ENCODE measurements at regions not wholly inside any gene's neighbourhood (a gene's known extent, or its start where the extent isn't known, plus 50 kb on each side); places are given as distances from the start of the nearest gene placed in this dataset.
"Not testable (repeated sequence)": the region's sequence is repeated elsewhere in the genome, so short reads cannot be mapped to it uniquely, and the experiment has no call there.

DNA sequence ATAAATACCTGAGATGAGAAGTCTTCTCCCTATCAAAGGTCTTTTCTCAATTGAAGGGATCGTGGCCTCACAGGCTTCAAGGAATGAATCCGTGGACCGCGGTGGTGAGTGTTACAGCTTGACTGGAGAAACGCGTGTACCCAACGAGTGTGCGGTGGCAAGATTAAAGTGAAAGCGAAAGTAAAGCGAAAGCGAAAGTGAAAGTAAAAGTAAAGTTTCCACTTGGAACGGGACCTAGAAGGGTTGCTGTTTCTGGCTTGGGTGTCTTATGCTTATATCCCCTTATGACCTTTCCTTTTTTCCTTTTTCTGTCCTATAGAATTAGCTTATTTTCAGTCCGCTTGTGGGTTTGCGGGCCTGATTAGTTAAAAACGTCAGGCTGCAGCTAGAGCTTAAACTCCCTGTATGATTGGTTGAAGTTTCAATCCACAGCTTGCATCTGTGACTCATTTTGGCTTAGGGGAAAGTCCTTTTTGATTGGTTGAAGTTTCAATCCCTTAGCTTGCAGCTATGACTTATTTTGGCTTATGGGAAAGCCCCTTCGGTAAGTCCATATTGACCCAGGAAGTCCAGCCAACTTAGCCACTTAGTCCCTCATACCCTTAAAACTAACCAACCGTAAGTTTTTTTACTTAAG is 924.3 kb upstream of the CDH10 start:
- no peak for DNase-seq

DNA sequence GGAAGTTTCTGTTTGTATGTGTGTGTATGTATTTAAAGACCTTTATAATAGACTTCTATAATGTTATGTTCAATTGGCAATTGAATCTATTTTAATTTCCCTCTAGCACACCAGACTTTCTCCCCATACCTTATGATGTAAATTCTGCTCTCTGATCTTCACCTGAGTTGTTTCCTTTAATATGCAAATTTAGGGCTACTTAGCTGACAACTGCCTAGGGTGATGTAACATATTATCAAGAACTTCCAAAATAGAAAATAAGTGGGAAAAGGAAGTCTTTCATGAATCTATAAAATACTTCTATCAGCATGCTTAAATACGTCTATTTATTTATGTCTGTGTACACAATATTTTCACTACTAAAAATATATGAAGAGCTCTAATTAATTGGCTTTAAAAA is 923.5 kb upstream of the CDH10 start:
- DNase-seq, result no peak

DNA sequence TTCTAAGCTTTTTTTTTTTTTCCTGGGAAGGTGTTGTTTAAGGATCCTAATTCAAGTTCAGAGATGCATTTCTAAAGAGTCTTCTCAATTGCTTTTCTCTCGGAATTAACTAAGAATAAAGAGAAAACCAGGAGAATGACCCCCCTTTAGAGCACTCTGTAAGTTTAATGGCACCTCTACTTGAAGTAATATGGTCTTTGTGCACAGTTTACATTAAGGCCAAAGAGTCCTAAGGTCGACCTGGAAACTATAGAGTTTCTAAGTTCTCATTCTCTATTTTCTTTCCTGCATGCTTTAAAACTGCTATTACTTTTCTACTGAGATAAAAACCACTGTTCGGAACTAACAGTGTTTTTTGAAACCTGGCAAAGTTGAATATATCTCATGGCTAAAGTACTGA is 923.1 kb upstream of the CDH10 start:
- DNase-seq, result no peak

DNA sequence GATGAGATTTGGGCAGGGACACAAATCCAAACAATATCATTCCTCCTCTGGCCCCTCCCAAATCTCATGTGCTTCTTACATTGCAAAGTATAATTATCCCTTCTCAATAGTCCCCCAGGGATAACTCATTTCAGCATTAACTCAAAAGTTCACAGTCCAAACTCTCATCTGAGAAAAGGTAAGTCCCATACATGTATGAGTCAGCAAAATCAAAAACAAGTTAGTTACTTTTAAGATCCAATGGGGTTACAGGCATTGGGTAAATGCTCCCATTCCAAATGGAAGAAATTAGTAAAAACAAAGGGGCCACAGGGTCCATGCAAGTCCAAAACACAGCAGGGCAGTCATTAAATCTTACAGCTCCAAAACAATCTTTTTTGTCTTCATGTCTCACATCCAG is 917.9 kb upstream of the CDH10 start:
- no peak for DNase-seq

DNA sequence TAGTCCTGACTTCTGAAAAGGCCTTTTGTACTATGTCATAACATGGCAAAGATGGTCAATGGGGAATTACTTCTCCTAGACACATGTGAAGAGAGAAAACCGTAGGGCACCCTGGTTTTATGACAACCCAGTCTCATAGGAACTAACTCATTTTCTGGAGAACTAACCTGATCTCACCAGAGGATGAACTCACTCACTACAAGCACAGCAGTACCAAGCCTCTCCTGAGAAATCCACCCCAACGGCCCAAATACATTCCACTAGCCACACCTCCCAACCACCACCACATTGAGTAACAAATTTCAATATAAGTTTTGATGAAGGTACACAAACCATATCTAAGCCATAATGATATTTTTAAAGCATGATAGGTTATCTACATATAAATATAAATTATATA is 909.3 kb upstream of the CDH10 start:
- no peak for DNase-seq

DNA sequence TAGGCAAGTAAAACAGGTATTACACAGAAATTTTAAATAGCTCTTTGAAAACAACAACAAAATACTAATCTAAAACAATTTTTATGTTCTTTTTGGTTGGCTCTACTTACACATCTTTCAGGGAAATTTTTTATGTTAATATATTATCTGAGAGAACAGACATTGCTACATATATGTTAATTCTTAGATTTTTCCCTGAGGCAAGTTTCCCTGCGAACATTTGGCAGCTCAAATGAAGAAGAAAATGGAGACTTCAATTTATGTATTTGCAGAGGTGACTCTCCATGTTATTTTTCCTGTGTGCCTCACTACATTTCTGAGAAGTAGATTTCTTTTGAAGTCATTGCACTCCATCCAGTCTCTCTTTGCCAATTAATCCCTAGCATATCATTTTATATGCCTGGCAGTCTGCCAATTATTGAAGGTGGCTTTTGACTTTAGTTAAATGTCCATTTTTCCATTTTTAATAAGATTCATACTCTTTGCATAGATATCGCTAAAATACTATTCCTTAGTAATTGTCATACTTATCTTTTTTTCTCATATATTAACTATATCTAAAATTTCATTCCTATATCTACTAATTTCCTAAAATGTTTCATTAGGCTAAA is 908.2 kb upstream of the CDH10 start:
- DNase-seq, result no peak

DNA sequence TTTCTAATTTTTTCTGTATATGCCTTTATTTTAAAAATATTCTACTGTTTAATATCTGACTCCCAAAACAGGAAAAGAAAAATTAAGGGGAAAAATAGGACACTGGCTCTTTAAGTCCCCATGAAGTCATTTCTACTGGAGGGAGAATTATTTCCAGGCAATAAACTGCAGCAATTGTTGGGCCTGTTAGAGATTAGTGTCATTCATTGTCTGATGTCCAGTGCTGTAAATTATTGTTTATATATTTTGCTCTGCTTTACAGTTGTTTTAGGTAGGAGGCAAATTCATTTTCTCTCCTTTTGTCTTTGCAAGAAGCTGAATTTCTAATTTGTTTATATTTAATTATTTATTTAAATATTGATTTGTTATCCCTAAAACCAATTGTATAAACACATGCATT is 906.0 kb upstream of the CDH10 start:
- no peak for DNase-seq

DNA sequence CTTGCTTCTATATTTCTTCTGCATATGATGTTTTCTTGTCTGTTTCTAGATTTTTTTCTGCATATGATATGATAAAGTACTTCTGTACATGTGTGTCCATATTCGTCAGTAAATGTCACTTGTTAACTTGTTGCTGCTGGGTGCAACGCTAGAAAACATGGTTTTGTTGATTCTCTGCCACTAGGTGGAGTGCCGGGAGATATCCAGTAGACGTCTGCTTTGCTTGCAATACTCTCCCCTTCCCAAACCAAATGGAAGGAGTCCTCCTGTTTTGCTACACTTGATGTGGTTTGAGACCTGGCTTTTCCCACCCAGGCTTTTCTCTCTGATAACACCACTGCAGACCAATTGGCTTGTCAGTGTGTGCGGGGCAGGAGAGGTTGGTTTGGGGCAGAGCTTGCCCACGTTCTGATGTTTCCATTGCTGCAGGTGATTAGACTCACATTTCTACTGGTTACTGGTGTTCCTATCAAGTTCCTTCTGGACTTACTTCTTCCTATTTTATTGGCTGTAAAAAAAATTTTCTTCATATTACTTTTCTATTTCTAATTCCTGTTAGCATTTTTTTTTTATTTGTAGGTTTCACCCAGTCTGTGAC is 900.0 kb upstream of the CDH10 start:
- DNase-seq, result peak; percentile 43

DNA sequence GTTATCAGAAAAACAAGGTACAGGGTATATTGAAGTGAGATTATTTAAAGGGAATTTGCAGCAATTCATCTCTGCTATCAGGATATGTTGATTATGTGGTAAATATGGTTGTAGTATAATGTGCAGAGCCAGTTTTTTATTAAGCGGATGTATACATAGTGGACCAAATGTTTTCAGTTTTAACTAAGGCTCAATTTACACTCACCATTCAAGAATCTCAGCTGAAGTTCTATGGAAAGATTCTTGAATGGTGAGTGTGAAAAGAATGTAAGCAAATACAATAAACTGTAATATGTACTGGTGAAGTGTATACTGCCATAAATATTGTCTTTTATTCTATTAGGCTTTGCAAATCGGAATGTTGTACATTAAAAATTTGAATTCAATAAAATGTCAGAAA is 895.9 kb upstream of the CDH10 start:
- DNase-seq, result no peak

DNA sequence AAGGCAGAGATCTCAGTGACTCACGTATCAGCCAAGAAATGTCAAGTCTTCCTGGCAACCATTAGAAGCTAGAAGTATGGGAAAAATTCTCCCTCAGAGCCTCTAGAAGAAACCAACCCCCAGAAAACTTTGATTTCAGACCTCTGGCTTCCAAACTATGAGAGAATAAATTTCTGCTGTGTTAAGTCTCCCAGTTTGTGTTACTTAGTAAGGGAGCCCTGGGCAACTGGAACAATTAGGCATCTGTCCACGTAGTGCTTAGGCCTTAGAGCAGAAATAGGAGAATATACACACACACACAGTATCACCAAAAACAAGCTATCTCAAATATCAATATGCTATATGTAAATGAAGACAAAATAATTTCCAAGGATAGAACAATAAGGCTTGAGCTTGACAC is 894.8 kb upstream of the CDH10 start:
- DNase-seq, result no peak

DNA sequence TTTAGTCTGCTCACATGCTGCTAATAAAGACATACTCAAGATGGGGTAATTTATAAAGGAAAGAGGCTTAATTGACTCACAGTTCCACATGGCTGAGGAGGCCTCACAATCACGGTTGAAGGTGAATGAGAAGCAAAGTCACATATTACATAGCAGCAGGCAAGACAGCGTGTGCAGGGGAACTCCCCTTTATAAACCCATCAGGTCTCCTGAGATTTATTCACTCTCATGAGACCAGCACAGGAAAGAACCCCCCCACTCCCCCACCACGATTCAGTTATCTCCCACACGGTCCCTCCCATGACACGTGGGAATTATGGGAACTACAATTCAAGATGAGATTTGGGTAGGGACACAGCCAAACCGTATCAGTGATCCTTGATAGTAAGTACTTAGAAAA is 891.7 kb upstream of the CDH10 start:
- not testable (repeated sequence) for DNase-seq

DNA sequence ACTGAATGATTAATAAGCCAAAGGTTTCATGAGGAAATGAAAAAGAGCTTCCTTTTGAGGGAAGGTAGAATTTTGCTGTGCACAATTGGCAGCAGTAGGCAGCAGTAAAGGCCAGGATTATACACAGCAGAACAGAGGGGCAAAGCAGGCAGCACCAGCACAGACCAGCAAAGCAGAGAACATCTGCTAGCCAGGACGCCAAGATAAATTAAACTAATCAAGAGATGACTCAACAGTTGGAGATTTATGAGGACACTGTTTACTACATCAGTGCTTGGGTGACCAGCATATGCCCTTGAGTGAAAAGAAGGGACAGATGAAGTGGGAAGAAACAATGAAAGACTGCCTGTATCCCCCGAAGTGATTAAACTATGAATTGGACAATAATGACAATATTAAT is 871.4 kb upstream of the CDH10 start:
- DNase-seq, result no peak

DNA sequence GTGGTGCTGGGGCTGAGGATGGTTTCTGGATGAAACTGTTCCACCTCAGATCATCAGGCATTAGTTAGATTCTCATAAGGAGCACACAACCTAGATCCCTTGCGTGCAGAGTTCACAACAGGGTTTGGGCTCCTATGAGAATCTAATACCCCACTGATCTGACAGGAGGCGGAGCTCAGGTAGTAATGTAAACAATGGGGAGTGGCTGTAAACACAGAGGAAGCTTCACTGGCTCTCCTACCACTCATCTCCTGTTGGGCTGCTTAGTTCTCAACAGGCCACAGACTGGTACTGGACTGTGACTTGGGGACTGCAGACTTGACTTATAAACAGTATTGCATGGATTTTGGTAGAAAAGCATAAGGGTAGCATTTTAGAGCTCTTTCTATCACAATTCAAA is 870.7 kb upstream of the CDH10 start:
- no peak for DNase-seq

DNA sequence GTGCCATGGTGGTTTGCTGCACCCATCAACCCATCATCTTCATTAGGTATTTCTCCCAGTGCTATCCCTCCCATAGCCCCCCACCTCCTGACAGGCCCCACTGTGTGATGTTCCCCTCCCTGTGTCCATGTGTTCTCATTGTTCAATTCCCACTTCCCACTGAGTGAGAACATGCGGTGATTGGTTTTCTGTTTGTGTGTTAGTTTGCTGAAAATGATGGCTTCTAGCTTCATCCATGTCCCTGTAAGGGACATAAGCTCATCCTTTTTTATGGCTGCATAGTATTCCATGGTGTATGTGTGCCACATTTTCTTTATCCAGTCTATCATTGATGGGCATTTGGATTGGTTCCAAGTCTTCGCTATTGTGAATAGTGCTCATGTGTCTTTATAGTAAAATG is 865.9 kb upstream of the CDH10 start:
- not testable (repeated sequence) for DNase-seq

DNA sequence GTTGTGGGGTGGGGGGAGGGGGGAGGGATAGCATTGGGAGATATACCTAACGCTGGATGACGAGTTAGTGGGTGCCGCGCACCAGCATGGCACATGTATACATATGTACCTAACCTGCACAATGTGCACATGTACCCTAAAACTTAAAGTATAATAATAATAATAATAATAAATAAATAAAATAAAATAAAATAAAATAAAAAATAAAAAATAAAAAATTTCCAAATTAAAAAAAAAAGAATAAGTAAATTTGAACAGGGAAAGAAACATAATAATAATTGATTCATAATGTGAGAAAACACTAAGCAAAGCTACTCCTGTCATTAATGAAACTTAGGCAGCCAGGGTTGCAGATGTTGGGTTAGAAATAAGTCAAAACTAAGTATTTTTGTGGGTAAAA is 863.2 kb upstream of the CDH10 start:
- DNase-seq, result not testable (repeated sequence)

DNA sequence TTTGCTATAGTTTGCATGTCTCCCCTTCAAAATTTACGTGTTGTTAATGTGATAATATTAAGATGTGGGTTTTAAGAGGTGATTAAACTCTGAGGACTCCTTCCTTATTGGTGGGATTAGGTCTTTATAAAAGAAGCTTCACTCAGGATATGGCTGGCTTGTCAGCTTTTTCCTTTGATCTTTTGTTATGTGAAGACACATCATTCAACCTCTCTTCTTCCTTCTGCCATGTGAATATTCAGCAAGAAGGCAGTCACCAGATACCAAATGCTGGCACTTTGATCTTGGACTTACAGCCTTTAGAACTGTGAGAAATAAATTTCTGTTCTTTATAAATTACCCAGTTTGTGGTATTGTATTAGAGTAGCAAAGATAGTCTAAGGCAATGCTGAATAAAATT is 855.9 kb upstream of the CDH10 start:
- no peak for DNase-seq

DNA sequence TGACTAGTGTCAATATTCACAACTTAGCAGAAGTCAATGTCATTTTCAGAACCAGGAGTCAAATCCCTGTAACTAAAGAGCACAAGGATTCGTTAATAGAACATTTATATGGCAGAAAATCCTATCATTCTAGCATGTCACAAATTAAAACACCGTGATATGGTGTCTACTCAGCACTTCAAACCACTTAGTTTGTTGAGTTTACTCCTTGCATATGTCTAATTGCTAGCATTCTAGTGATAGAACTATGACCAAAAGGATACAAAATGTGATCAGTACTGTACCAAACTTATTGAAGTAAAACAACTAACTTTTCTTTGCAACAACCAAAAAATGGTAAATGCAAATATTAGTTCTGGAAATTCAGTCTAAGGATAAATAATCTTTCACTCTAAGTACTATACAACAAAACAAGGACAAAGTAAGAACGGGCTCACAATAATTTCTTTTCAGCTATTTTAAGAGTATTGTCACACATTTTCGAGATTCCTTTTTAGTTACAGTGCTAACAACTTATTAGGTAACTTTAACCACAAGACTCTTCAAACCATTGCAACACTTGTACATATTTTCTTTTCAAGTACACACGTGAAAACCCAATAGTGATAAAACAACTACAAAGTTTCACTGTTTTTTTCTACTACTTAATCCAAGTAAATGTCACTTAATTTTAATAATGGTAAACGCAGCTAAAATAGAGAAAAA is 845.2 kb upstream of the CDH10 start:
- DNase-seq, result no peak

DNA sequence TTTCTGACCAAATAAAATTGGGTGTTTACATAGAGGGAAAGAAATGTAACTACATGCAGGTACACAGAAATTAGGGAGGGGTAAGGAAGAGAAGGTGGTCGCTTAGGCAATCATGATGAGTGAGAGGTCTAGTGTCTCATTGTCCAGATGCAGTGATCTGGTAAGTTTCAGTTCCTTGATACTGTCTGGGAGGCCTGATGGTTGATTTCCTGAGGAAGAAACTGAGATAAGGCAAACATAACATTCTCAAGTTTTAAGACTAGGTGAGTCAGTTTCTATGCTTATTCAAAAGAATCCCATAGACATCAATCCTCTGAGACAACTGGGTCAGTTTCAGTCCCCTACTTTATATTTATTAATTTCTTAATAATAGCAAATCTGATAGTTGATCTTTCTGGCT is 843.3 kb upstream of the CDH10 start:
- DNase-seq, result no peak

DNA sequence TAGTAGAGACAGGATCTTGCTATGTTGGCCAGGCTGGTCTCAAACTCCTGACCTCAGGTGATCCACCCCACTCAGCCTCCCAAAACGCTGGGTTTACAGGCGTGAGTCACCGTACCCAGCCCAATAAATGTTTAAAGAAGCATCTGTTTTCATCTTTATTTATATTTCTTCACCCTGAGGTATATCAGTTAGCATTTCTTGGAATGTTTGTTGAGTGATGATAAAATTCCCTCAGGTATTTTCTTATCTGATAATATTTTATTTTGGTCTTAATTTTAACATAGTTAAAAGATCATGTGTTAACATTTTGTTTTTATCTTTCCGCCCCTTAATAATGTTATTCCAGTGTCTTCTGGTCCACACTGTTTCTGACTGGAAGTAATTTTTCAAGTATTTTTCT is 839.6 kb upstream of the CDH10 start:
- DNase-seq, result no peak

DNA sequence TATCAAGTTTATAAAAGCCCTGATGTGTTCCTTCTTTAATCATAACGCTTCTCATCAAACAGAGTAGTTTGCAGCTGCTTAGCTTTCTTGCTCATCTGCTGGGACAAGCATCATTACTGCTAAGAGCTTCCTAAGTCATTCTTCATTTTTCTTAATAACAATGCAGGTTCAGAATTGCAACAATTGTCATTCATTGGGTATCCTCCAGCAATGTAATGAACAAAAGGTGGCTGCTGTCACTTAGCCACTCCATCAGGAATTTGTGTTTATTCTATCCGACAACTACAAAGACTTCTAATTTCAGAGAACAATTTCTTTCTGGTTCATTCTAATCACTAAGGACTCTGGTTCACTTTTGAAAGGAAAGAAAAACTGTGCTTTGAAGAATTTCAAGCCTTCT is 836.7 kb upstream of the CDH10 start:
- DNase-seq, result no peak

DNA sequence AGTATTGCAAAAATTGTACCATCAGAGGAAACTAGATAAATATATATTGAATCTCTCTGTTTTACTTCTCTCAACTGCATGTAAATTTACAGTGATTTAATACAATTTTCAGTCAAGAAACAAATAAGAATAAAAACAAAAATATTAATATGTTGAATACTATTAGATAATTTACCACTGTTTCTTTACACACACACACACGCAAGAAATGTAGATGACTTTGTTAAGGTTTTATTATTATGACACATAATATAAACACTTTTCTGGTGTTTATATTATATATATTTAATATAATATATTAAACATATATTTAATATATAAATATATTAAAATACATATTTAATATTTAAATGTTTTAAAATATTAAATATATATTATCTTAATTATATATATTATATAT is 814.3 kb upstream of the CDH10 start:
- DNase-seq, result no peak

DNA sequence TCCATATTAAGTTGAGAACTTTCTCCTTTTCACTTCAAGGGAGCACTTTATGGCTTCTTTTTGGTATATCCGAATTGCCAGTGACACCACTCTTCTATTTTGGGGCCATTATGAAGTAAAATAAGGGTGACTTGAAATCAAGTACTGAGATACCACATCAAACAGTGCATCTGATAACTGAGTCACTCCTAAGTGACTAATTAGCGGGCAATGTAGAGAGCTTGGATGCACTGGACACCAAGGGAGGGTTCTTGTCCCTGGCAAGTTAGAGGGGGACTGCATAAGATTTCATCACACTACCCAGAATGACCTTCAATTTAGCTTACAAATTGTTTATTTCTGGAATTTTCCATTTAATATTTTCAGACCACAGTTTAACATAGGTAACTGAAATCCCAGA is 813.9 kb upstream of the CDH10 start:
- DNase-seq, result no peak

DNA sequence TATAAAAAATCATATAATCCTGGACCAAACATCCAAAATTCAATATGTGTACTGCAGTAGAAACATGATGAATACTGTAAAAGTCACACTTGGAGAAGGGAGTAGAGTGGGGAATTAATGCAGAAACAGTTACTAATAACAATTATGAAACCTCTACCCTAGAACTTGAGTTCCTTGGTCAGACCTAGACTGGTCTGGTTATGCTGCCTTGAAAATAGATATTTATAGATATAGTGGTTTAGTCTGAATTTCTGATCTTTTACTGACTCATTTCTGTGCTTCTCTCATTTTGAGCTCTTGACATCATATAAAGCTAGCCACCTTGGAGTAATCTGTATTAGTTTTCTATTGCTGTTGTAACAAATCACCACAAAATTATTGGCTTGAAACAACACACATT is 808.7 kb upstream of the CDH10 start:
- no peak for DNase-seq

DNA sequence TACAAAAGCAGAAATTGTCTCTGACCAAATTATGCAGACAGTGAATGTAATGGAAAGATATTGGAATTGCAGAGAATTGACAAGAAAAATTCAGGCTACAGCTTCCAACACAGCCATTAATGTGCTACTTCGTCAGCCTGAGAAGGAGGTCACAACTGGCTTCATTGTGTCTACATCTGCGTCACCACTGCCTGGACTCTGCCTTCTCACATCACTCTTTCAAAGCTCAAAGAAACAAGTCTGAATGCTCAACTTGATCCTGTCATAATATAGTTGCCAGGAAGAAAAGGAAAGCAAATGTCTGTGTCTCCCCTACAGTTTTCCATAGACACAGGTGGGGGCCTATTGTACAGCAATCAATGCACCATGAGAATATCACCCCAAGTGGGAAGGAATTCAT is 806.5 kb upstream of the CDH10 start:
- DNase-seq, result no peak

Measured in hematopoietic multipotent progenitor cell treated with erythropoietin and hydrocortisone succinate and interleukin-3 and kit ligand, for 8 days (in vitro differentiated cells).